Panc1 (cell line): ENCODE measurements at regions not wholly inside any gene's neighbourhood (a gene's known extent, or its start where the extent isn't known, plus 50 kb on each side); places are given as distances from the start of the nearest gene placed in this dataset.

ENCODE experiments used
- CTCF ChIP-seq: fragments of 450-650 bp; IDR thresholded peaks from 2 replicates; pipeline ENCODE4 v1.5.1; 2017; ENCODE audit warnings: mild to moderate bottlenecking
- REST ChIP-seq, 2 experiments: IDR thresholded peaks; 2 replicates each; pipeline ENCODE4 v1.6.1; 2011 to 2012; ENCODE audit warnings: low read depth in 2 of 2, control low read depth in 1 of 2, low read length in 1 of 2, mild to moderate bottlenecking in 1 of 2, moderate library complexity in 1 of 2; ENCODE audit not compliant: insufficient read depth in 1 of 2
- SIN3A ChIP-seq: IDR thresholded peaks from 2 replicates; pipeline ENCODE4 v1.6.1; 2012; ENCODE audit warnings: low read depth, mild to moderate bottlenecking, low read length, moderate library complexity, borderline replicate concordance; ENCODE audit not compliant: insufficient read depth
- TCF7L2 ChIP-seq: IDR thresholded peaks from 2 replicates; pipeline ENCODE4 v1.6.1; 2011; ENCODE audit warnings: mild to moderate bottlenecking, low read depth, low read length, inconsistent platforms

GRCh38 chr16:17544304-17544703 lies 73.5 kb upstream of the XYLT1 start:
- TF ChIP-seq REST (IDR thresholded peaks at IDR 0.05; ENCODE audit: insufficient read depth in 1 of 2, low read depth in 2 of 2, low read length in 1 of 2), result no peak
- TF ChIP-seq CTCF, result no peak
- TF ChIP-seq TCF7L2, result no peak
- no peak for TF ChIP-seq SIN3A
